ENCODE measurements at regions not wholly inside any gene's neighbourhood (a gene's known extent, or its start where the extent isn't known, plus 50 kb on each side); places are given as distances from the start of the nearest gene placed in this dataset.
"Not testable (repeated sequence)": the region's sequence is repeated elsewhere in the genome, so short reads cannot be mapped to it uniquely, and the experiment has no call there.

DNA sequence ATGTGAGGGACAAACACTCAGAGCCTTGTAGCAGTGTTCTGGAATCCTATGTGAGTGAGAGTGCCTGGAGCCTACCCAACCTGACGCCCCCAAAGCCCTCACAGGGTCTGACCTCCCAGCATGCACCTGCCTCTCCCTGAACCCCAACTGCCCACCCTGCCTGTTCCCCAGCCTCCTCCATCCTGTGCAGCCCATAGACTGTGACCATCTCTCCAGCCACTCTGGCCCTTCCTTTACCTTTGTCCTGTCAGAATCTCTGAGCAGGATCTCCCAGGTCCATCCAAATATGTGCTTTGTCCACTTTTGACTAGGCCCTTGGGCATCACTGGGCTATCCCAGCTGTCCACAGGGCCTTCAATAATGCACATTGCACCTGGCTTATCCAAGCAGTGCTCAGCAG lies 1159.8 kb upstream of the TPTE start:
- in situ Hi-C loops (cut with HindIII; ENCODE audit: low sequenced_read_pairs), result not testable (repeated sequence)
- peak; percentile 0 for DNase-seq (ENCODE audit: low spot score)

DNA sequence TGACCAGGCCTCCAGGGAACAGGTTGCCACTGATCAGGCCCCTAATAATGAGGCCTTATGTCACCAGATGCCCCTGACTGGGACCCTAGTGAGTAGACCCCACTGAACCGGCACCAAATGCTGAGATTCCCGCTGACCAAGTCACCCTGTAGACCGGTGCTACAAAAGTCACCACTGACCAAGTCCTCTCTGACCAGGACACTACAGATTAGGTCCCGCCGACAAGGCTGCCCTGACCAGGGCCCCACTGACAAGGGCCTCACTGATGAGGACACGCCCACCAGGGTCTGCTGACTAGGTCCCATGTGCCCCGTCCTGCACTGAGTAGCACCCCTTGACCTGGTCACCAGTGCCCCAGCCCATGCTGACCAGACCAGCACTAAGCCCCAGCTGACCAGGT lies 1159.1 kb upstream of the TPTE start:
- DNase-seq (ENCODE audit: low spot score); in situ Hi-C loops (cut with HindIII; ENCODE audit: low sequenced_read_pairs): not testable (repeated sequence)

DNA sequence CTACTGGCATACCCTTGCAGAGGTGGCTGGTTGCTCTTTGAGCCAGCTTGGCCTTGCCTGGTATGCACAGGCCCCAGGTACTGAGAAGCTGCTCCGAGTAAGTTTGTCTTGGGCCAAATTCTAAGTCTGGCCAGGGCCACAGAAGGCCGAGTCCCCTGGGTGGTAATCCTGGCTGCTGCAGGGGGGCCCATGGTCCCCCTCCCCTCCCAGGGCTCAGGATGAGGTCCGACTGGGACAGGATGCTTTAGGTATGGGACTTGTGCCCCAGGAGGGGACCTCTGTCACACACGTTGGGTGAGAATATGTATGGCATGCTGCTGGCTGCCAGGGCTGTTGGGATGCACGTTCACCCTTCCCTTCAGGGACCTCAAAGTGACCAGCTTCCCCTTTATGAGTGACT lies 1155.6 kb upstream of the TPTE start:
- in situ Hi-C loops (cut with HindIII; ENCODE audit: low sequenced_read_pairs); DNase-seq (ENCODE audit: low spot score): not testable (repeated sequence)

DNA sequence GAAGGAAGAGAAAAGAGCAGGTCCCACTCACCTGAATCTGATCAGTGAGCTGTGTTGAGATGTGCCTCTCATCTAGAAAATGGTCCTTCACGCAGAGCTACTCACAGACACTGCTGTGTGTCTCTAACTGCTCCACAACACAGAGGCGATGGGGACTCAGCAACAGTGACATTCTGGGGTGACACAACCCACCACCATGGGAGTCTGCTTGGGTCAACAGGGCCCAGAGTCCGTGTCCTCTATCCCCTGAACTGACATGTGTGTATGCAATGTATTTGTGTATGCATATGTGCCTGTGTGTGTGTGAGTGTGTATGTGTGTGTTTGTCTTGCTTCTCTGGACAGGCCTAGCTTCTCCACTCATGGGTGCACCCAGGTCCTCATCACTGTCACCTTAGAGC lies 1154.8 kb upstream of the TPTE start:
- in situ Hi-C loops (cut with HindIII; ENCODE audit: low sequenced_read_pairs); DNase-seq (ENCODE audit: low spot score): not testable (repeated sequence)
